H1 (cell line): ENCODE measurements at regions not wholly inside any gene's neighbourhood (a gene's known extent, or its start where the extent isn't known, plus 50 kb on each side); places are given as distances from the start of the nearest gene placed in this dataset.

Experiments used
- CTCF ChIA-PET: fragments of 300-600 bp; sonication (Branson Sonifier 250); formaldehyde crosslinking; loops from one replicate; lab custom pipeline; 2021; ENCODE audit not compliant: partially characterized antibody; lab: Charles Lee
- POLR2A ChIA-PET: fragments of 300-600 bp; sonication (Branson Sonifier 250); formaldehyde crosslinking; loops from one replicate; lab custom pipeline; 2021; ENCODE audit warnings: inconsistent platforms; ENCODE audit not compliant: partially characterized antibody; lab: Charles Lee
- DNase-seq, 2 experiments: peaks; one replicate each; pipeline versions ENCODE4 v3.0.0 to v3.0.0-alpha.2; 2010 to 2022; ENCODE audit warnings: low spot score in 2 of 2, low read depth in 1 of 2, mixed read lengths in 1 of 2
- FAIRE-seq: peaks from 2 replicates; lab custom pipeline; 2011; peaks lifted over from hg19 to GRCh38; lab: Jason Lieb, UNC
- H2AFZ ChIP-seq: 2 replicates; pipeline ENCODE4 v1.8.1; 2012; ENCODE audit warnings: low read length, inconsistent platforms
- H2AK5ac ChIP-seq: 2 replicates; pipeline ENCODE4 v1.6.1; 2013; ENCODE audit warnings: low read depth, low read length
- H2BK120ac ChIP-seq: replicated peaks from 2 replicates; pipeline ENCODE3; 2013; ENCODE audit warnings: low read depth, low read length, inconsistent platforms
- H2BK12ac ChIP-seq: 2 replicates; pipeline ENCODE4 v1.6.1; 2013; ENCODE audit warnings: low read depth, low read length
- H2BK15ac ChIP-seq: 2 replicates; pipeline ENCODE4 v1.6.1; 2013; ENCODE audit warnings: low read length
- H2BK20ac ChIP-seq: 2 replicates; pipeline ENCODE4 v1.6.1; 2013; ENCODE audit warnings: low read length
- H2BK5ac ChIP-seq: 2 replicates; pipeline ENCODE4 v1.6.1; 2013; ENCODE audit warnings: low read depth, low read length
- H3K14ac ChIP-seq: 2 replicates; pipeline ENCODE4 v1.6.1; 2013; ENCODE audit warnings: inconsistent platforms; ENCODE audit not compliant: insufficient read length
- H3K18ac ChIP-seq: 2 replicates; pipeline ENCODE4 v1.6.1; 2013; ENCODE audit warnings: low read length; ENCODE audit errors: extremely low read depth
- H3K23ac ChIP-seq: 2 replicates; pipeline ENCODE4 v1.6.1; 2013; ENCODE audit warnings: inconsistent platforms; ENCODE audit not compliant: insufficient read length
- H3K23me2 ChIP-seq: 2 replicates; pipeline ENCODE4 v1.6.1; 2013; ENCODE audit warnings: low read depth, low read length
- H3K27ac ChIP-seq: 2 replicates; pipeline ENCODE4 v1.6.1; 2011; ENCODE audit warnings: low read depth, low read length, inconsistent platforms
- H3K27me3 ChIP-seq, 4 experiments: replicated peaks in 1 of 4; 1 replicate in 1 of 4; 2 replicates in 3 of 4; pipeline versions ENCODE4 v1.6.1 to v1.8.1; 2011 to 2013; ENCODE audit warnings: low read length in 3 of 4, mild to moderate bottlenecking in 3 of 4, inconsistent platforms in 2 of 4, mixed read lengths in 2 of 4, moderate library complexity in 1 of 4; ENCODE audit not compliant: control insufficient read depth in 3 of 4, insufficient read depth in 3 of 4; ENCODE audit errors: extremely low read depth in 1 of 4
- H3K36me3 ChIP-seq, 4 experiments: 2 replicates each; pipeline versions ENCODE4 v1.6.1 to v1.8.1; 2011 to 2013; ENCODE audit warnings: mild to moderate bottlenecking in 4 of 4, low read length in 3 of 4, moderate library complexity in 2 of 4, control low read depth in 1 of 4, inconsistent platforms in 1 of 4; ENCODE audit not compliant: insufficient read depth in 4 of 4, control insufficient read depth in 2 of 4
- H3K4ac ChIP-seq: replicated peaks from 2 replicates; pipeline ENCODE3; 2013; ENCODE audit warnings: low read length, low read depth, mixed read lengths, inconsistent platforms; ENCODE audit not compliant: insufficient read length
- H3K4me1 ChIP-seq, 4 experiments: replicated peaks in 1 of 4; 1 replicate in 1 of 4; 2 replicates in 3 of 4; pipeline versions ENCODE4 v1.6.1 to v1.8.1; 2011 to 2013; ENCODE audit warnings: low read length in 3 of 4, inconsistent platforms in 2 of 4, mixed read lengths in 1 of 4; ENCODE audit not compliant: insufficient read depth in 4 of 4, control insufficient read depth in 3 of 4
- H3K4me2 ChIP-seq, 2 experiments: 2 replicates each; pipeline versions ENCODE4 v1.6.1 to v1.8.1; 2011 to 2013; ENCODE audit warnings: low read depth in 2 of 2, low read length in 2 of 2, control low read depth in 1 of 2, inconsistent platforms in 1 of 2, mild to moderate bottlenecking in 1 of 2; ENCODE audit not compliant: insufficient read depth in 1 of 2
- H3K4me3 ChIP-seq, 4 experiments: fragments of 200-600, 300-600 bp in 1 of 4; sonication (generic), shearing (Covaris generic), sonication (Bioruptor Twin) in 1 of 4; 2 replicates each; pipeline versions ENCODE4 v1.5.1 to v1.8.1; 2011 to 2016; ENCODE audit warnings: low read length in 4 of 4, low read depth in 3 of 4, control low read depth in 2 of 4, inconsistent platforms in 2 of 4, mild to moderate bottlenecking in 2 of 4, mixed read lengths in 1 of 4, moderate library complexity in 1 of 4; ENCODE audit not compliant: insufficient read depth in 2 of 4; ENCODE audit errors: extremely low read depth in 1 of 4
- H3K56ac ChIP-seq: replicated peaks from 2 replicates; pipeline ENCODE3; 2013; ENCODE audit warnings: low read depth, mild to moderate bottlenecking, mixed read lengths, low read length, inconsistent platforms; ENCODE audit not compliant: insufficient read length
- H3K79me1 ChIP-seq: 2 replicates; pipeline ENCODE4 v1.6.1; 2013; ENCODE audit warnings: low read depth, low read length, control low read depth
- H3K79me2 ChIP-seq, 2 experiments: 2 replicates each; pipeline versions ENCODE4 v1.6.1 to v1.8.1; 2012 to 2013; ENCODE audit warnings: low read length in 2 of 2, mild to moderate bottlenecking in 2 of 2, inconsistent platforms in 1 of 2; ENCODE audit not compliant: insufficient read depth in 2 of 2, control insufficient read depth in 1 of 2
- H3K9ac ChIP-seq, 4 experiments: replicated peaks in 1 of 4; 1 replicate in 1 of 4; 2 replicates in 3 of 4; pipeline versions ENCODE4 v1.6.1 to v1.8.1; 2011 to 2013; ENCODE audit warnings: low read depth in 3 of 4, low read length in 3 of 4, control low read depth in 2 of 4, mild to moderate bottlenecking in 2 of 4, moderate library complexity in 2 of 4, inconsistent platforms in 1 of 4; ENCODE audit errors: extremely low read depth in 1 of 4
- H3K9me3 ChIP-seq, 2 experiments: 2 replicates each; pipeline versions ENCODE4 v1.6.1 to v1.8.1; 2012 to 2013; ENCODE audit warnings: mild to moderate bottlenecking in 2 of 2, moderate library complexity in 2 of 2, control low read depth in 1 of 2, inconsistent platforms in 1 of 2, low read depth in 1 of 2, low read length in 1 of 2, mixed read lengths in 1 of 2; ENCODE audit not compliant: insufficient read depth in 2 of 2
- H4K20me1 ChIP-seq, 2 experiments: replicated peaks in 1 of 2; 2 replicates each; pipeline versions ENCODE3 to v1.8.1; 2011 to 2013; ENCODE audit warnings: inconsistent platforms in 2 of 2, low read length in 2 of 2, mild to moderate bottlenecking in 1 of 2; ENCODE audit not compliant: insufficient read depth in 2 of 2, control insufficient read depth in 1 of 2
- H4K5ac ChIP-seq: 2 replicates; pipeline ENCODE4 v1.6.1; 2013; ENCODE audit warnings: low read length, low read depth, mixed read lengths, inconsistent platforms; ENCODE audit not compliant: insufficient read length
- H4K8ac ChIP-seq: 2 replicates; pipeline ENCODE4 v1.8.0; 2013; ENCODE audit warnings: mild to moderate bottlenecking, moderate library complexity, low read length, inconsistent platforms; ENCODE audit not compliant: insufficient read depth; ENCODE audit errors: extremely low read depth
- H4K91ac ChIP-seq: replicated peaks from 2 replicates; pipeline ENCODE3; 2013; ENCODE audit warnings: low read length, mixed read lengths, inconsistent platforms; ENCODE audit not compliant: insufficient read length
- ASH2L ChIP-seq: fragments of 200-600, 300-600 bp; sonication (generic); IDR thresholded peaks from one replicate; pipeline ENCODE4 v1.7.1; 2017; ENCODE audit warnings: low read length
- GABPA ChIP-seq: IDR thresholded peaks from 2 replicates; pipeline ENCODE4 v1.6.1; 2011; ENCODE audit warnings: mild to moderate bottlenecking, low read length, moderate library complexity, borderline replicate concordance; ENCODE audit not compliant: insufficient read depth
- JUN ChIP-seq: IDR thresholded peaks from 2 replicates; pipeline ENCODE4 v1.6.1; 2011; ENCODE audit warnings: low read depth, mild to moderate bottlenecking, improper control_type of control experiment, low read length
- RBBP5 ChIP-seq: IDR thresholded peaks from 2 replicates; pipeline ENCODE4 v1.7.1; 2012; ENCODE audit warnings: low read depth, mild to moderate bottlenecking, inconsistent platforms, low read length, moderate library complexity, borderline replicate concordance
- RNF2 ChIP-seq: fragments of 200-900, 300-1000 bp; sonication (generic); IDR thresholded peaks from 2 replicates; pipeline ENCODE4 v1.7.1; 2016; ENCODE audit warnings: borderline replicate concordance, low read depth, mild to moderate bottlenecking, antibody characterized with exemption, low read length; ENCODE audit not compliant: poor library complexity, severe bottlenecking; ENCODE audit errors: missing control alignments
- SP1 ChIP-seq: IDR thresholded peaks from 2 replicates; pipeline ENCODE4 v1.6.1; 2011; ENCODE audit warnings: low read depth, low read length
- SP2 ChIP-seq: IDR thresholded peaks from 2 replicates; pipeline ENCODE4 v1.6.1; 2012; ENCODE audit warnings: mild to moderate bottlenecking, low read length, inconsistent platforms
- TBP ChIP-seq: IDR thresholded peaks from 2 replicates; pipeline ENCODE4 v1.6.1; 2011; ENCODE audit warnings: low read depth, low read length, improper control_type of control experiment
- TEAD4 ChIP-seq: IDR thresholded peaks from 2 replicates; pipeline ENCODE4 v1.6.1; 2012; ENCODE audit warnings: low read depth, low read length, inconsistent platforms, mixed read lengths
- YY1 ChIP-seq: IDR thresholded peaks from 2 replicates; pipeline ENCODE4 v1.6.1; 2011; ENCODE audit warnings: low read depth, mild to moderate bottlenecking, low read length
- WGBS, 2 experiments: shearing (Covaris generic) in 1 of 2; methylation state at CpG; one replicate each; pipeline versions ENCODE4 v1.1.6 to v1.1.7; 2013 to 2015; ENCODE audit warnings: low lambda C conversion rate in 2 of 2, mixed read lengths in 2 of 2, inconsistent platforms in 1 of 2, low coverage in 1 of 2, missing lambda C conversion rate in 1 of 2; ENCODE audit not compliant: insufficient replicate concordance in 2 of 2, insufficient coverage in 1 of 2, insufficient read length in 1 of 2; ENCODE audit errors: extremely low coverage in 1 of 2, missing lambda C conversion rate in 1 of 2; 5-methylcytosine and 5-hydroxymethylcytosine counted together
- TF ChIP-seq, protein P1 (sequence below): IDR thresholded peaks from 2 replicates; pipeline ENCODE4 v1.6.1; 2012; ENCODE audit warnings: inconsistent platforms

- H3K9me3 ChIP-seq = no peaks in the 10 kb centered on the region; a peak in 1 of 4 replicates
- H4K8ac ChIP-seq = no peak overlapping the region
- DNase-seq (no peak), FAIRE-seq (peak; percentile 90)
- no peak overlapping the region for H2BK120ac ChIP-seq
- no peaks in the 10 kb centered on the region for H3K79me1 ChIP-seq
- H3K27ac ChIP-seq = no peak overlapping the region
- 0 out of 2 replicates have a peak overlapping the region, but pooled peaks have one; percentile 15 for H2BK20ac ChIP-seq
- H3K18ac ChIP-seq = peak overlapping the region; percentile 51; the same call in 1 of the 2 replicates
- no peak for TF ChIP-seq JUN
- TF ChIP-seq YY1 = no peak
- TF ChIP-seq, protein P1, sequence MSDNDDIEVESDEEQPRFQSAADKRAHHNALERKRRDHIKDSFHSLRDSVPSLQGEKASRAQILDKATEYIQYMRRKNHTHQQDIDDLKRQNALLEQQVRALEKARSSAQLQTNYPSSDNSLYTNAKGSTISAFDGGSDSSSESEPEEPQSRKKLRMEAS = no peak
- TF ChIP-seq GABPA = no peak
- TF ChIP-seq RBBP5 = no peak
- TF ChIP-seq TEAD4 = peak; percentile 9; the same call in 1 of the 2 replicates
- no peak for TF ChIP-seq TBP
- TF ChIP-seq RNF2 = no peak
- TF ChIP-seq ASH2L = no peak
- 0 out of 2 replicates have a peak, but pooled peaks have one; percentile 14 for TF ChIP-seq SP1
- no peak for TF ChIP-seq SP2
- TF ChIP-seq, all 59 proteins: peak for 2
- H4K20me1 ChIP-seq = no peaks in the 10 kb centered on the region
- ChIA-PET POLR2A (no interaction called here), CTCF (interaction anchor here (1.3 kb wide), 1 partner anchor 26 kb away, joined by 3 read pairs; no protein-coding TSS in a partner anchor)
- no peak overlapping the region for H3K23ac ChIP-seq
- H3K4me1 ChIP-seq = peaks cover 0 to 25% (median 18%) of the 10 kb centered on the region in 4 experiments
- no peak overlapping the region for H2BK15ac ChIP-seq
- no peak overlapping the region for H4K5ac ChIP-seq
- H4K91ac ChIP-seq = peak overlapping the region; percentile 6
- H3K4ac ChIP-seq = no peak overlapping the region
- no peak overlapping the region for H2AK5ac ChIP-seq
- no peaks in the 10 kb centered on the region; the same call in 1 of the 2 replicates for H3K23me2 ChIP-seq
- peak overlapping the region; percentile 61; the same call in 1 of the 2 replicates for H2BK12ac ChIP-seq
- no peak overlapping the region; a peak in 1 of 7 replicates for H3K9ac ChIP-seq
- no peaks in the 10 kb centered on the region for H3K27me3 ChIP-seq
- peak overlapping the region in 1 of 4 experiments; percentile 15; a peak in 1 of 8 replicates for H3K4me3 ChIP-seq
- no peak overlapping the region for H3K14ac ChIP-seq
- H2BK5ac ChIP-seq = peak overlapping the region; percentile 80; the same call in 1 of the 2 replicates
- H3K56ac ChIP-seq = no peak overlapping the region
- no peaks in the 10 kb centered on the region for H3K36me3 ChIP-seq
- H3K79me2 ChIP-seq = no peaks in the 10 kb centered on the region
- no peak overlapping the region for H2AFZ ChIP-seq
- 40% methylated on average over 5 of the region's 5 CpGs; no CpG with 5 or more reads in 1 of the 2 experiments for WGBS, 2 experiments
- peak overlapping the region; percentile 48 to 65; a peak in 3 of 4 replicates for H3K4me2 ChIP-seq
These were observed 266.7 kb upstream of the ATP10A start for GRCh38 chr15:26129852-26130251.
